HG03095 (cell line): ENCODE measurements at regions not wholly inside any gene's neighbourhood (a gene's known extent, or its start where the extent isn't known, plus 50 kb on each side); places are given as distances from the start of the nearest gene placed in this dataset.
A peak's percentile ranks its signal among the peaks of the same experiment; 100 is the strongest.

Source experiments
- ATAC-seq: cut with Tn5 transposase; IDR thresholded peaks from one replicate; pipeline ENCODE4 v1.9.1; 2021; ENCODE audit warnings: moderate library complexity; ENCODE audit not compliant: unreplicated experiment

- peak; percentile 88 for ATAC-seq
Observed at GRCh38 chr15:31472636-31473384, 146.2 kb downstream of the KLF13 start.

- ATAC-seq = no peak
Observed at GRCh38 chr15:31473385-31474058, 146.9 kb downstream of the KLF13 start.

- no peak for ATAC-seq
Observed at GRCh38 chr15:31474059-31474868, 147.6 kb downstream of the KLF13 start.

- no peak for ATAC-seq
Observed at GRCh38 chr15:31476236-31476810, 149.7 kb downstream of the KLF13 start.

GRCh38 chr15:31476866-31477265 is 150.2 kb downstream of the KLF13 start:
- no peak for ATAC-seq

GRCh38 chr15:31477301-31477700 is 150.7 kb downstream of the KLF13 start:
- ATAC-seq = no peak

GRCh38 chr15:31477851-31478701 is 151.4 kb downstream of the KLF13 start:
- no peak for ATAC-seq

GRCh38 chr15:31478702-31479221 is 152.1 kb downstream of the KLF13 start:
- ATAC-seq = no peak

GRCh38 chr15:31480356-31481025 is 153.9 kb downstream of the KLF13 start:
- ATAC-seq = no peak

GRCh38 chr15:31481142-31481541 is 154.5 kb downstream of the KLF13 start:
- ATAC-seq = no peak

- no peak for ATAC-seq
Observed at GRCh38 chr15:31482122-31482922, 155.7 kb downstream of the KLF13 start.

- no peak for ATAC-seq
Observed at GRCh38 chr15:31483053-31483985, 156.7 kb downstream of the KLF13 start.

- no peak for ATAC-seq
Observed at GRCh38 chr15:31483986-31484951, 157.6 kb downstream of the KLF13 start.

GRCh38 chr15:31484986-31485385 is 158.4 kb downstream of the KLF13 start:
- no peak for ATAC-seq

GRCh38 chr15:31485431-31485830 is 158.8 kb downstream of the KLF13 start:
- no peak for ATAC-seq

- no peak for ATAC-seq
Observed at GRCh38 chr15:31485911-31486461, 159.4 kb downstream of the KLF13 start.
